Duodenal mucosa (tissue), 2 donors: ENCODE measurements at regions not wholly inside any gene's neighbourhood (a gene's known extent, or its start where the extent isn't known, plus 50 kb on each side); places are given as distances from the start of the nearest gene placed in this dataset.
A peak's percentile ranks its signal among the peaks of the same experiment; 100 is the strongest.

ENCODE experiments used
- H3K27ac ChIP-seq: one replicate; pipeline ENCODE4 v1.7.0; 2013; ENCODE audit warnings: low read depth, low read length
- H3K27me3 ChIP-seq, 2 donors: one replicate each; pipeline ENCODE4 v1.7.0; 2013; ENCODE audit warnings: low read length in 2 of 2, control low read depth in 1 of 2; ENCODE audit not compliant: insufficient read depth in 2 of 2, control insufficient read depth in 1 of 2
- H3K36me3 ChIP-seq, 2 donors: one replicate each; pipeline ENCODE4 v1.7.0; 2013; ENCODE audit warnings: low read length in 2 of 2, control low read depth in 1 of 2; ENCODE audit not compliant: insufficient read depth in 2 of 2, control insufficient read depth in 1 of 2
- H3K4me1 ChIP-seq, 2 donors: one replicate each; pipeline ENCODE4 v1.7.0; 2013; ENCODE audit warnings: low read length in 2 of 2, control low read depth in 1 of 2; ENCODE audit not compliant: insufficient read depth in 2 of 2, control insufficient read depth in 1 of 2
- H3K4me3 ChIP-seq, 2 donors: one replicate each; pipeline ENCODE4 v1.7.0; 2013; ENCODE audit warnings: low read length in 2 of 2, low read depth in 1 of 2
- H3K9ac ChIP-seq, 2 donors: one replicate each; pipeline ENCODE4 v1.7.0; 2013; ENCODE audit warnings: low read length in 2 of 2, low read depth in 1 of 2
- H3K9me3 ChIP-seq, 2 donors: one replicate each; pipeline ENCODE4 v1.7.0; 2013; ENCODE audit warnings: low read length in 2 of 2, control low read depth in 1 of 2; ENCODE audit not compliant: control insufficient read depth in 1 of 2

DNA sequence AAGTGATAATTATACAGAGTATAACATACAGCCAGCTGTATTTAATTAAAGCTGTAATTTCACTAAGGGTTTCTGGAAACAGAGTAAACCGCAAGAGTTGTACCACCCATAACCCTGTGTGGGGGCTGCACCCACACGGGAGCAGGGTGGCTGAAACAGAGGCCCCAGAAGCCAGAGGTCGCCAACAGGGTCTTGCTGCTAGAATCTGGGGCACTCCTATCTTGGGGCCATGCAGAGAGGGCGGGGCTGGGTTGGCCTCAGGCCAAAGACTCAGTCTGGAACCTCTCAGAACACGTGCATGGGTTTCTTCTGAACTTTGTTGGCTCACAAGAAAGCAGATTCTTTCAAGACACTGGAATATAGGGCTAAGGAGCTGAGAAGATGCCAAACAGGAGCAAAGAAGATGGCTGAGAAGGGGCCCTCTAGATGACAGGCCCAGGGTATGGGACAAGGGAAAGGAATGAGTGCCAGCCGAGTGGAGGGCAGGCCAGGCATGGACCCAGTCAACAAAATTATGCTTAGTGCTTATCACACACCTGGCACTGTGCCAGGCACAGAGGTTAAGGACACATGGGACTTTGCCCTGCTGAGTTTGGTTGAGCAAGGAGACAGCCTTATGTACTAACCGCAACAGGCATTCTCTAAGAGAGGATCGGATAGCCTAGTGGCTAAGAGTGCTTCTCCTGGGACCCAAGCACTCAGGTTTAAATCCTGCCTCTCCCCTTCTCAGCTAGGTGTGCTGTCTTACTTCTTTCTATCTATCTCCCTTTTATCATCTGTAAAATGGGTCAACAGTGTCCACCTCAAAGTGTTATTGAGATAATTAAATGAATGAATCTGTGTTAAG is 96.6 kb upstream of the FOXP4 start:
- Histone ChIP-seq H3K9me3 (no peaks in the 10 kb centered on the region), H3K27ac (no peak overlapping the region), H3K9ac (peak overlapping the region in 1 of 2 donors; percentile 35), H3K27me3 (no peaks in the 10 kb centered on the region), H3K4me1 (peaks cover 31 to 32% of the 10 kb centered on the region in 2 donors), H3K4me3 (peak overlapping the region in 1 of 2 donors; percentile 11), H3K36me3 (no peaks in the 10 kb centered on the region)

DNA sequence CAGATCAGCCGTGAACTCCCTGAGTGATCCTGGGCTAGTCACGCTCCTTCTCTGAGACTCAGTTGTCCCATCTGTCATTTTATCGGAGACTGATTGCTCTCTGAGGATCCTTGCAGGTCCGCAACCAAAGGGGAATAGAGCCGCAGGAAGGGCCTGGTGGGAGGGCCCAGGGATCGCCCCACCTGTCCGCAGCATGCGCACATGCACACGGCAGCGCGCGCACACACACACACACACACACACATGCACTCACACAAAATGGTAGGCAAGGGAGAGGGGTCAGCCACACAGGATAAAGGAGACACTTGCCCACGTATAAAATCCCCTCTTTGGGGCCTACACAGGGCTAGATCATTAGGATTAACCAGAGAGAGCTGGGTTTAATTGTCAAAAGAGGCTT is 95.6 kb upstream of the FOXP4 start:
- H3K4me1 ChIP-seq, result peaks cover 31 to 36% of the 10 kb centered on the region in 2 donors
- H3K9ac ChIP-seq, result no peak overlapping the region
- H3K4me3 ChIP-seq, result no peak overlapping the region
- no peak overlapping the region for H3K27ac ChIP-seq
- H3K9me3 ChIP-seq, result no peaks in the 10 kb centered on the region
- H3K36me3 ChIP-seq, result no peaks in the 10 kb centered on the region
- no peaks in the 10 kb centered on the region for H3K27me3 ChIP-seq

DNA sequence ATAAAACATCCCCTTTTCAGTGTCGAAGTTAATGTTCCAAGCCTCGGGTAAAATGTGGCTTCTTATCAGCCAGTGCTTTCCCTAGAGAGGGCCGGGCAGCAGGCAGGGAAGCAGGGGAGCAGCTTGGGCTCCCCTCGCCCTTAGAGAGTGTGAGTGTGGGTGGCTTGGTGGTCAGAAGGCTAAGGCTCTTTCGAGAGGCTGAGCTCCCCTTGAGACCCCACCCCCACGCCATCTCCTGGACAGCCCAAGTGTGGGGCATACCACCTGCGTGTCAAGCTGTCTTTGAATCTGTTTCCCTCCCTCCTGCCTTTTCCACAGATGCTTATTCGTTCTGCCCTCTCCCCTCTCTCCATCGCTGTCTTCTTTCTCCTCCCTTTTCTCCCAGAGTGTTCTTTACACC is 95.1 kb upstream of the FOXP4 start:
- no peaks in the 10 kb centered on the region for H3K27me3 ChIP-seq
- H3K9ac ChIP-seq, result no peak overlapping the region
- no peak overlapping the region for H3K4me3 ChIP-seq
- no peak overlapping the region for H3K27ac ChIP-seq
- H3K36me3 ChIP-seq, result no peaks in the 10 kb centered on the region
- peaks cover 36 to 38% of the 10 kb centered on the region in 2 donors for H3K4me1 ChIP-seq
- no peaks in the 10 kb centered on the region for H3K9me3 ChIP-seq

- Histone ChIP-seq H3K4me3 (no peak overlapping the region), H3K4me1 (peaks cover 41 to 44% of the 10 kb centered on the region in 2 donors), H3K9ac (no peak overlapping the region)
Observed at GRCh38 chr6:41451515-41452163, 94.5 kb upstream of the FOXP4 start.

DNA sequence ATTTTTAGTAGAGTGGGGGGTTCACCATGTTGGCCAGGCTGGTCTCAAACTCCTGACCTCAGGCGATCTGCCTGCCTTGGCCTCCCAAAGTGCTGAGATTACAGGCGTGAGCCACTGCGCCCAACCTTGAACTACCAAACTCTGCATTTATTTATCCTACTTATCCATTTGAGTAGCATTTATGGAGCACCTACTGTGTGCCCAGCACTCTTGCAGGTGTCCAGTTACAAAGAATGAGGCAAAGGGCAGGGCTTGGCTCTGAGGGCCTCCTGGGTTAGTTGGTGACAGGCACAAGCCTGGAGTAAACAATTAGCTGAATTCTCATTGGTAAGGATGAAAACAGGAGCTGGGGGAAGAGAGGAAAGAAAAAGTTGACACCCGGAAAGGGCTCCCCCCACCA is 93.4 kb upstream of the FOXP4 start:
- H3K27ac ChIP-seq, result no peak overlapping the region

More at GRCh38 chr6:41451515-41452163, 94.5 kb upstream of the FOXP4 start:
- Histone ChIP-seq H3K27me3 (no peaks in the 10 kb centered on the region), H3K9me3 (no peaks in the 10 kb centered on the region), H3K36me3 (no peaks in the 10 kb centered on the region), H3K27ac (no peak overlapping the region)

DNA sequence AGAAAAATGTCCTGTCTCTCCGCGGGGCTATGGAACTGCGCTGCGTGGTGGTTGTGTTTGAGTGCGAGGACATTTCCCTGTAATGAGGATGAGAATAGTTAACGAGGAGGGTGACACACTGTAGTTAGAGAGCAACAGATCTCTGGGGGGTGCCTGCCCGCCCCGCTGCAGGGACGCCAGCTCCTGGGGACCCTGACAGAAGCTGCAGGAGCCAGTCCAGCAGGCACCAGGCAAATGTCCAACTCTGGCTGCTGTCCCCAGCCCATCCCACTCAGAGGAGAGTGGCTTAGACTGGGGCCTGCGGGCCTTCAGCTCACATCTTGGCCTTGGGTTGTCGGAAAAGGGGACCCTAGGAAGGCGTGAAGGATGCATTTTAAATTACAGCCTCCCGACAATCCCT is 92.9 kb upstream of the FOXP4 start:
- Histone ChIP-seq H3K27me3 (no peaks in the 10 kb centered on the region), H3K4me3 (no peak overlapping the region), H3K4me1 (peaks cover 46 to 48% of the 10 kb centered on the region in 2 donors), H3K9me3 (no peaks in the 10 kb centered on the region), H3K9ac (no peak overlapping the region), H3K27ac (no peak overlapping the region), H3K36me3 (no peaks in the 10 kb centered on the region)

More for the DNA sequence above, 93.4 kb upstream of the FOXP4 start:
- Histone ChIP-seq H3K9ac (no peak overlapping the region), H3K4me3 (no peak overlapping the region), H3K4me1 (peaks cover 46 to 51% of the 10 kb centered on the region in 2 donors), H3K9me3 (no peaks in the 10 kb centered on the region), H3K27me3 (no peaks in the 10 kb centered on the region), H3K36me3 (no peaks in the 10 kb centered on the region)

DNA sequence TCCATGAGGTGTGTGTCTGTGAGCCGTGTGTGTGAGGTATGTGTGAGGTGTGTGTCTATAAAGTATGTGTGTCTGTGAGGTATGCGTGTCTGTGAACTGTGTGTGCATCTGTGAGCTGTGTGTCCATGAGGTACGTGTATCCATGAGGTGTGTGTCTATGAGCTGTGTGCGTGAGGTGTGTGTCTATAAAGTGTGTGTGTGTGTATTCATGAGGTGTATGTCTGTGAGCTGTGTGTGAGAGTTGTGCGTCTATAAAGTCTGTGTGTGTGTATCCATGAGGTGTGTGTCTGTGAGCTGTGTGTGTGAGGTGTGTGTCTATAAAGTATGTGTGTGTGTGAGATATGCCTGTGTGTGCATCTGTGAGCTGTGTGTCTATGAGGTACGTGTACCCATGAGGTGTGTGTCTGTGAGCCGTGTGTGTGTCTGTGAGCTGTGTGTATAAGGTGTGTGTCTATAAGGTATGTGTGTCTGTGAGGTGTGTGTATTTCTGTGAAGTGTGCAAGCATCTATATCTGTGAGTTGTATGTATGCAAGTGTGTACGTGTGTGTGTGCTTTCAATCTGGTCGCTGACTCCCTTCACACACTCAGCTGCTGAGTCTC is 91.9 kb upstream of the FOXP4 start:
- Histone ChIP-seq H3K27me3 (no peaks in the 10 kb centered on the region), H3K4me1 (peaks cover 37 to 42% of the 10 kb centered on the region in 2 donors), H3K4me3 (no peak overlapping the region), H3K36me3 (no peaks in the 10 kb centered on the region), H3K9ac (no peak overlapping the region), H3K27ac (no peak overlapping the region), H3K9me3 (no peaks in the 10 kb centered on the region)

GRCh38 chr6:41455410-41455809 is 90.8 kb upstream of the FOXP4 start:
- H3K9ac ChIP-seq, result no peak overlapping the region
- H3K4me1 ChIP-seq, result peaks cover 26 to 31% of the 10 kb centered on the region in 2 donors
- no peaks in the 10 kb centered on the region for H3K27me3 ChIP-seq
- H3K27ac ChIP-seq, result no peak overlapping the region
- H3K4me3 ChIP-seq, result no peak overlapping the region
- H3K9me3 ChIP-seq, result no peaks in the 10 kb centered on the region
- H3K36me3 ChIP-seq, result no peaks in the 10 kb centered on the region

DNA sequence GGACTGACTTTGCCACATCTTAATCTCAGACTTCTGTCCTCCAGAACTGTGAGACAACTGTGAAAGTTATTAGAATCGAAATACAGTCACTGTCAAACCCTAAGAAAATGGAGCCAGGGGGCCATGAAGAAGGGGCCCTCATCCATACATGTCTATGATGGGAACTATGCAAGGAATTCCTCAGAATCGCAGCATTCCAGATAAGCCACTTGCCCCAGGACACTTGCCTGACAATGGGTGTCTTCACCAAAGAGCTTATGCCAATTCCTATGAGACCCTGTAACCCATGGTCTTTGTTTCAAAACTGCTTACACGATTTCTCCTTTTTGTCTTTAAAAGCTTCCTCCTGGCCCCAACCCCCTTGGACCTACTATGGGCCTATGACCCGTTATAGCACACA is 90.4 kb upstream of the FOXP4 start:
- no peaks in the 10 kb centered on the region for H3K9me3 ChIP-seq
- H3K4me1 ChIP-seq, result peaks cover 22 to 27% of the 10 kb centered on the region in 2 donors

DNA sequence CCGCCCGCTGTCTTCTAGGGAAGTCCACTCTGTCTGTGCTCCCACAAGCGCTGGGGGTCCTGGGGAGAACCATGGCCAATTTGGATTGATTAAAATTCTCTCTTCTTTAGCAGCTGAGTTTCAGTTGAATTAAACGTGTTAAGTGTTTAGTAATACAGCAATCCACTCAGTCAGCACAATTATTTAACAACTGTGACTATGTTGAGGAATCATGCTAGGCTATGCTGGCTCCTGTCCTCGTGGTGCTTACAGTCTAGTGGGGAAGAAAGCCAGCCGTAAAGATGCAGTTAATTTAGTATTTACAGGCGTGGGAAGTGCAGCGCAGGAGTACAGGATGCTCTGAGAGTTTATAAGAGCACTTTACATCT is 88.9 kb upstream of the FOXP4 start:
- no peak overlapping the region for H3K4me3 ChIP-seq
- peaks cover 18 to 22% of the 10 kb centered on the region in 2 donors for H3K4me1 ChIP-seq
- H3K27me3 ChIP-seq, result no peaks in the 10 kb centered on the region
- H3K36me3 ChIP-seq, result no peaks in the 10 kb centered on the region
- H3K27ac ChIP-seq, result no peak overlapping the region
- no peak overlapping the region for H3K9ac ChIP-seq
- no peaks in the 10 kb centered on the region for H3K9me3 ChIP-seq

More for the DNA sequence above, 90.4 kb upstream of the FOXP4 start:
- Histone ChIP-seq H3K9ac (no peak overlapping the region), H3K27ac (no peak overlapping the region), H3K4me3 (no peak overlapping the region), H3K27me3 (no peaks in the 10 kb centered on the region), H3K36me3 (no peaks in the 10 kb centered on the region)
